ENCODE measurements at regions not wholly inside any gene's neighbourhood (a gene's known extent, or its start where the extent isn't known, plus 50 kb on each side); places are given as distances from the start of the nearest gene placed in this dataset.
"Not testable (repeated sequence)": the region's sequence is repeated elsewhere in the genome, so short reads cannot be mapped to it uniquely, and the experiment has no call there.

DNA sequence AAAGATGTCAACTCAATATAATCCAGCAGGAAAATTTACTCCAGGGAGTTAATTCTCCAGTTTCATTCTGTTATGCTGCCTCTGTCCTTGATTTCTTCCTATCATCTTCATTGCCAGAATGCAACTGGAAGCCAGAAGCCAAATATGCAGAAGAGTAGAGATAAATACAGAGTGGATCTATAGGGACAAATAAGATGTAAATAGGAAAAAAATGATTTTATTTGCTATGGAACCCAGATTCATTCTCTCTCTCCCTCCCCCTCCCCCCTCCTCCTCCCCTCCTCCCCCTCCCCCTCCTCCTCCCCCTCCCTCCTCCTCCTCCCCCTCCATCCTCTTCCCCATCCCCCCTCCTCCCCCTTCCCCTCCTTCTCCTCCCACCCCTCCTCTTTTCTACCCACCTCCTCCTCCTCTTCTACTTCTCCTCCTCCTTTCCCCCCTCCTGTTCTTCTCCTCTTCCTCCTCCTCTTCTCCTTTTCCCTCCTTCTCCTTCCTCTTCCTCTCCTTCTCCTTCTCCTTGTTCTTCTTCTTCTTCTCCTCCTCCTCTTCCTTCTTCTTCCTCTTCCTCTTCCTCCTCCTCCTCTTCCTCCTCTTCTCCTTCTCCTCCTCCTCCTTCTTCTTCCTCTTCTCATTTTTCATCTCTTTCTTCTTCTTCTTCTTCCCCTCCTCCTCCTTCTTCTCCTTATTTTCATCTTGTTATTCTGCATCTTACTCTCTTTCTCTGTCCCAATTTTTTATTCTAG, 306.4 kb downstream of the NUF2 start:
- POLR2A ChIA-PET (ENCODE audit: partially characterized antibody), result no interaction called here
- no peaks in the 10 kb centered on the region for H3K27me3 ChIP-seq (ENCODE audit: insufficient read depth, low read length)
- no peak overlapping the region for H3K27ac ChIP-seq (ENCODE audit: low read depth, low read length)
- no peaks in the 10 kb centered on the region for H3K4me1 ChIP-seq (ENCODE audit: insufficient read depth, low read length)
- H3K36me3 Mint-ChIP-seq, result peaks cover 0 to 1% of the 10 kb centered on the region in 2 donors
- H3K4me1 Mint-ChIP-seq, result no peaks in the 10 kb centered on the region
- peaks cover 0 to 4% of the 10 kb centered on the region in 2 donors for H3K9me3 ChIP-seq (ENCODE audit: control insufficient read depth in 1 of 2, low read length in 2 of 2)
- DNase-seq, result no peak
- H3K4me3 Mint-ChIP-seq, result no peak overlapping the region
- H3K4me3 ChIP-seq (ENCODE audit: low read length in 2 of 2), result no peak overlapping the region
- H3K9me3 Mint-ChIP-seq, result peaks cover 0 to 33% (median 23%) of the 10 kb centered on the region in 8 donors
- CTCF ChIA-PET (ENCODE audit: partially characterized antibody), result no interaction called here
- no peaks in the 10 kb centered on the region for H3K27me3 Mint-ChIP-seq
- no peaks in the 10 kb centered on the region for H3K36me3 ChIP-seq (ENCODE audit: insufficient read depth, low read length)
- intact Hi-C loops (cut with micrococcal nuclease), result no loop called here
- H3K27ac Mint-ChIP-seq, result no peak overlapping the region

DNA sequence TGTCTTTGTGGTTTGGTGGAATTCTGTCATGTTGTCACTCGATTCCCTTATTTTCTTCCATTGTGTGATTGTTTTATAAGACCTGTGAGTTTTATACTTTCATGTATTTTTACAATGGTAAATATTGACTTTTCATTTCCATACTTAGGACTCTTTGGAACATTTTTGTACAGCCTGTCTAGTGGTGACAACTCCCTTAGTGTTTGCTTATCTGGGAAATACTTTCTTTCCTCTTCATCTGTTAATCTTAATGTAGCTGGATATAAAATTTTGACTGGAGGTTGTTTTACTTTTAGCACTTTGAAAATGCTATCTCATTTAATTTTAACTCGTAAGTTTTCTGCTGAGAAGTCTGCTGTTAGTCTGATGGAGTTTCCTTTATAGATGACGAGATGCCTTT, 310.5 kb downstream of the NUF2 start:
- peaks cover 0 to 1% of the 10 kb centered on the region in 2 donors for H3K36me3 Mint-ChIP-seq
- Histone ChIP-seq H3K27me3 (ENCODE audit: insufficient read depth, low read length) (no peaks in the 10 kb centered on the region), H3K4me1 (ENCODE audit: insufficient read depth, low read length) (no peaks in the 10 kb centered on the region), H3K36me3 (ENCODE audit: insufficient read depth, low read length) (no peaks in the 10 kb centered on the region), H3K9me3 (ENCODE audit: control insufficient read depth in 1 of 2, low read length in 2 of 2) (peaks cover 0 to 4% of the 10 kb centered on the region in 2 donors), H3K27ac (ENCODE audit: low read depth, low read length) (no peak overlapping the region), H3K4me3 (ENCODE audit: low read length in 2 of 2) (no peak overlapping the region)
- H3K9me3 Mint-ChIP-seq, result peaks cover 0 to 43% (median 27%) of the 10 kb centered on the region in 8 donors
- H3K27ac Mint-ChIP-seq, result no peak overlapping the region
- no peaks in the 10 kb centered on the region for H3K4me1 Mint-ChIP-seq
- no peaks in the 10 kb centered on the region for H3K27me3 Mint-ChIP-seq
- POLR2A ChIA-PET (ENCODE audit: partially characterized antibody), result no interaction called here
- CTCF ChIA-PET (ENCODE audit: partially characterized antibody), result no interaction called here
- no peak for DNase-seq
- no peak overlapping the region for H3K4me3 Mint-ChIP-seq
- intact Hi-C loops (cut with micrococcal nuclease), result no loop called here

DNA sequence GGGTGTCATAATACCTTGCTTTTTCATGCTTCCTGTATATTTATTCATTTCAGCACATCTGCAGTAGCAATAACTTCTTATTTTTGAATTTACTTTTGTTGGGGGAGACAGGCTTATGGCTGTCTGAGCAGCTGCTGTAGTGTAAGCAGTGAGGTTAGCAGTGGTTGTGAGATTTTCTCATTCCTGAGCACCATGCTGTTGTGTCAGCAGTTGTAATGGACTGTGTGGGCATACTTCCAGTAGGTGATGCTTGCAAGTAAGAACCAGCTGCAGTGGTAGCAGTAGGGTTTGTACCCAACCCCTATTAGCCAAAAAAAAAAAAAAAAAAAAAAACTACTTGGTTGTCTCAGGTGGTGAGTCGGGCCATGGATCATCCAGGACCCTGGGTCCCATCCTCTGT, 311.6 kb downstream of the NUF2 start:
- H3K36me3 Mint-ChIP-seq, result peaks cover 0 to 1% of the 10 kb centered on the region in 2 donors
- Histone ChIP-seq H3K36me3 (ENCODE audit: insufficient read depth, low read length) (no peaks in the 10 kb centered on the region), H3K27me3 (ENCODE audit: insufficient read depth, low read length) (no peaks in the 10 kb centered on the region), H3K4me1 (ENCODE audit: insufficient read depth, low read length) (no peaks in the 10 kb centered on the region), H3K4me3 (ENCODE audit: low read length in 2 of 2) (no peak overlapping the region), H3K9me3 (ENCODE audit: control insufficient read depth in 1 of 2, low read length in 2 of 2) (peaks cover 0 to 4% of the 10 kb centered on the region in 2 donors), H3K27ac (ENCODE audit: low read depth, low read length) (no peak overlapping the region)
- DNase-seq, result no peak
- H3K27ac Mint-ChIP-seq, result no peak overlapping the region
- POLR2A ChIA-PET (ENCODE audit: partially characterized antibody), result no interaction called here
- H3K4me3 Mint-ChIP-seq, result no peak overlapping the region
- peaks cover 3 to 52% (median 25%) of the 10 kb centered on the region in 8 donors for H3K9me3 Mint-ChIP-seq
- no peaks in the 10 kb centered on the region for H3K27me3 Mint-ChIP-seq
- H3K4me1 Mint-ChIP-seq, result no peaks in the 10 kb centered on the region
- intact Hi-C loops (cut with micrococcal nuclease), result no loop called here
- CTCF ChIA-PET (ENCODE audit: partially characterized antibody), result no interaction called here

DNA sequence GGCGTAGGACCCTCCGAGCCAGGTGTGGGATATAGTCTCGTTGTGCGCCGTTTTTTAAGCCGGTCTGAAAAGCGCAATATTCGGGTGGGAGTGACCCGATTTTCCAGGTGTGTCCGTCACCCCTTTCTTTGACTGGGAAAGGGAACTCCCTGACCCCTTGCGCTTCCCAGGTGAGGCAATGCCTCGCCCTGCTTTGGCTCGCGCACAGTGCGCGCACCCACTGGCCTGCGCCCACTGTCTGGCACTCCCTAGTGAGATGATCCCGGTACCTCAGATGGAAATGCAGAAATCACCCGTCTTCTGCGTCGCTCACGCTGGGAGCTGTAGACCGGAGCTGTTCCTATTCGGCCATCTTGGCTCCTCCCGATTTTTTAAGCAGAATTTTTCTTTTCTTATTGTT, 323.9 kb downstream of the NUF2 start:
- H3K4me1 ChIP-seq (ENCODE audit: insufficient read depth, low read length); H3K27me3 Mint-ChIP-seq; H3K36me3 Mint-ChIP-seq; H3K9me3 ChIP-seq (ENCODE audit: control insufficient read depth in 1 of 2, low read length in 2 of 2); H3K4me3 Mint-ChIP-seq; DNase-seq; H3K36me3 ChIP-seq (ENCODE audit: insufficient read depth, low read length); H3K4me3 ChIP-seq (ENCODE audit: low read length in 2 of 2); H3K4me1 Mint-ChIP-seq; H3K27ac ChIP-seq (ENCODE audit: low read depth, low read length); intact Hi-C loops (cut with micrococcal nuclease); H3K27ac Mint-ChIP-seq; POLR2A ChIA-PET (ENCODE audit: partially characterized antibody); H3K27me3 ChIP-seq (ENCODE audit: insufficient read depth, low read length); CTCF ChIA-PET (ENCODE audit: partially characterized antibody): not testable (repeated sequence)
- H3K9me3 Mint-ChIP-seq, result peaks cover 0 to 14% (median 7%) of the 10 kb centered on the region in 8 donors

DNA sequence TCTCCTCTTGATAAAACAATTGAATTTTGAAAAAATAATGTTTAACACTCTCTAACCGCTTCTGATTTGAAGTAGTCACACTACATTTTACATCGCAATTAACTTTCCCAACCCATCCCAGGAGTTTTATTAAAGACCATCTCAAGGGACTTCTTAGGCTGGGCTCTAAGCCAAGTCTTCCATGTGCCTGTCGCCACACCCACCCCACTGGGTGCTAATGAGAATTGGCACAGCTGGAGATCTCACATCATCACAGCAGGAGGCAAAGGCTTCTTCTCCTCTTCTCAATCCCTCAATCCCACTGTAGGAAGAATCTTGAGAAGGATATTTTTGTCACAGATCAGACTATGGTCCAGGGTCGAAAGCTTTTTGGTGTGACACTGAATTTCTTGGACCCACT, 328.9 kb downstream of the NUF2 start:
- Histone ChIP-seq H3K4me3 (ENCODE audit: low read length in 2 of 2) (no peak overlapping the region), H3K4me1 (ENCODE audit: insufficient read depth, low read length) (no peaks in the 10 kb centered on the region), H3K27ac (ENCODE audit: low read depth, low read length) (no peak overlapping the region), H3K9me3 (ENCODE audit: control insufficient read depth in 1 of 2, low read length in 2 of 2) (no peaks in the 10 kb centered on the region), H3K27me3 (ENCODE audit: insufficient read depth, low read length) (no peaks in the 10 kb centered on the region), H3K36me3 (ENCODE audit: insufficient read depth, low read length) (no peaks in the 10 kb centered on the region)
- DNase-seq, result no peak
- ChIA-PET POLR2A (ENCODE audit: partially characterized antibody) (no interaction called here), CTCF (ENCODE audit: partially characterized antibody) (no interaction called here)
- Mint-ChIP-seq H3K4me3 (no peak overlapping the region), H3K4me1 (no peaks in the 10 kb centered on the region), H3K27ac (no peak overlapping the region), H3K36me3 (no peaks in the 10 kb centered on the region), H3K27me3 (no peaks in the 10 kb centered on the region), H3K9me3 (peaks cover 2 to 16% (median 7%) of the 10 kb centered on the region in 8 donors)
- intact Hi-C loops (cut with micrococcal nuclease), result no loop called here

DNA sequence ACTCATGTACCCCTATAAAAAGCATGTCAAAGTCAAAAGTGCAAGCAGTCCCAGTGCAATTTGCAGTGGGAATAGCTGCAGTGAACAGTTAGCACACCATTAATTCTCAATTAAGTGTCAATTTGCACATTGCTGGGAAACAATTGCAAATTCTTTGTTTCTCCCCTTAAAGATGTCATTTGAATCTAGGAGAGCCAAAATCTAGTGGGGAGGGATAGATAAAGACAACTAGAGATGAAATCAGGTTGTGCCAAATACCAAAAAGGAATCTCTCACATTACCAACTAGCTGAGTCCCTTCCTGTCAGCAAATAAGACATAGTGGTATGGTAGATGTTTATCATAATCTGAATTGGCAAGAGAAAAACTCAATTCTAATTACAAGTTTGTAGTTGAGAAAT, 330.7 kb downstream of the NUF2 start:
- CTCF ChIA-PET (ENCODE audit: partially characterized antibody), result no interaction called here
- Mint-ChIP-seq H3K9me3 (peaks cover 0 to 8% (median 3%) of the 10 kb centered on the region in 8 donors), H3K27ac (no peak overlapping the region), H3K27me3 (no peaks in the 10 kb centered on the region), H3K36me3 (no peaks in the 10 kb centered on the region), H3K4me1 (no peaks in the 10 kb centered on the region), H3K4me3 (no peak overlapping the region)
- intact Hi-C loops (cut with micrococcal nuclease), result no loop called here
- no peaks in the 10 kb centered on the region for H3K4me1 ChIP-seq (ENCODE audit: insufficient read depth, low read length)
- no peaks in the 10 kb centered on the region for H3K36me3 ChIP-seq (ENCODE audit: insufficient read depth, low read length)
- no peaks in the 10 kb centered on the region for H3K27me3 ChIP-seq (ENCODE audit: insufficient read depth, low read length)
- H3K4me3 ChIP-seq (ENCODE audit: low read length in 2 of 2), result no peak overlapping the region
- POLR2A ChIA-PET (ENCODE audit: partially characterized antibody), result no interaction called here
- no peak for DNase-seq
- no peak overlapping the region for H3K27ac ChIP-seq (ENCODE audit: low read depth, low read length)
- H3K9me3 ChIP-seq (ENCODE audit: control insufficient read depth in 1 of 2, low read length in 2 of 2), result no peaks in the 10 kb centered on the region

DNA sequence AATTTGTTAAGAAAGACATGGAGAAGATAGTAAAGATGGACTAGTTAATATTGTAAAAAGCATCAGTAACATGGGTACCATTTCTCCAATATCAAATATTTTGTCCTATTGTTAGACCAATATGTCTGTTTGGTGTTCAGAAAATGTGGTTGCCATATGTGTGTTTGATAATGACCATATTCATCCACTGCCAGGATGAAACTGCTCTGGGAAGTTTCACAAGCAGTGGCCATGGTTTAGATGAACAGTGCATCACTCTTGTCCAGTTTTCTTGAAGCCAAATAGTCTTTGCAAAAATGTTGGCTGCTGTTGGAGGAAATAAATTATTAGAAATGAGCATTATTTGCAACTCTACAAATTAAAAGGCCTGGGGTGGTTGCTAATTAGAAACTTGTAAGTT, 333.8 kb downstream of the NUF2 start:
- CTCF ChIA-PET (ENCODE audit: partially characterized antibody), result no interaction called here
- Histone ChIP-seq H3K27me3 (ENCODE audit: insufficient read depth, low read length) (no peaks in the 10 kb centered on the region), H3K4me3 (ENCODE audit: low read length in 2 of 2) (no peak overlapping the region), H3K36me3 (ENCODE audit: insufficient read depth, low read length) (no peaks in the 10 kb centered on the region), H3K4me1 (ENCODE audit: insufficient read depth, low read length) (no peaks in the 10 kb centered on the region), H3K9me3 (ENCODE audit: control insufficient read depth in 1 of 2, low read length in 2 of 2) (no peaks in the 10 kb centered on the region), H3K27ac (ENCODE audit: low read depth, low read length) (no peak overlapping the region)
- Mint-ChIP-seq H3K36me3 (no peaks in the 10 kb centered on the region), H3K4me3 (no peak overlapping the region), H3K9me3 (peaks cover 0 to 8% (median 2%) of the 10 kb centered on the region in 8 donors), H3K27ac (no peak overlapping the region), H3K4me1 (no peaks in the 10 kb centered on the region), H3K27me3 (no peaks in the 10 kb centered on the region)
- no peak for DNase-seq
- intact Hi-C loops (cut with micrococcal nuclease), result no loop called here
- POLR2A ChIA-PET (ENCODE audit: partially characterized antibody), result no interaction called here
